Keratinocyte (primary cell): ENCODE measurements at regions not wholly inside any gene's neighbourhood (a gene's known extent, or its start where the extent isn't known, plus 50 kb on each side); places are given as distances from the start of the nearest gene placed in this dataset.
"Not testable (repeated sequence)": the region's sequence is repeated elsewhere in the genome, so short reads cannot be mapped to it uniquely, and the experiment has no call there.

ENCODE experiments used
- DNase-seq: peaks from one replicate; pipeline ENCODE4 v3.0.0-alpha.2; 2011; ENCODE audit warnings: low read depth, missing footprints, low spot score
- FAIRE-seq: peaks from 2 replicates; lab custom pipeline; 2011; peaks lifted over from hg19 to GRCh38; lab: Jason Lieb, UNC
- H2AFZ ChIP-seq: 2 replicates; pipeline ENCODE4 v1.6.0; 2012; ENCODE audit warnings: low read length, control low read depth, inconsistent platforms; ENCODE audit not compliant: control insufficient read depth
- H3K27ac ChIP-seq: 2 replicates; pipeline ENCODE4 v1.5.1; 2011; ENCODE audit warnings: low read length; ENCODE audit not compliant: control insufficient read depth, insufficient read depth
- H3K27me3 ChIP-seq: 3 replicates; pipeline ENCODE4 v1.6.0; 2011; ENCODE audit warnings: low read length; ENCODE audit not compliant: control insufficient read depth, insufficient read depth; ENCODE audit errors: extremely low read depth
- H3K36me3 ChIP-seq, 2 experiments: 2 replicates in 1 of 2; 3 replicates in 1 of 2; pipeline ENCODE4 v1.5.1; 2011; ENCODE audit warnings: low read length in 2 of 2, mild to moderate bottlenecking in 1 of 2; ENCODE audit not compliant: control insufficient read depth in 2 of 2, insufficient read depth in 2 of 2; ENCODE audit errors: extremely low read depth in 1 of 2
- H3K4me1 ChIP-seq: 3 replicates; pipeline ENCODE4 v1.5.1; 2011; ENCODE audit warnings: low read length; ENCODE audit not compliant: control insufficient read depth, insufficient read depth; ENCODE audit errors: extremely low read depth
- H3K4me2 ChIP-seq: 3 replicates; pipeline ENCODE4 v1.6.0; 2011; ENCODE audit warnings: low read depth, low read length; ENCODE audit not compliant: control insufficient read depth, insufficient read depth; ENCODE audit errors: extremely low read depth
- H3K4me3 ChIP-seq, 3 experiments: fragments of 200-600 bp in 1 of 3; sonication (generic) in 1 of 3; 2 replicates in 2 of 3; 3 replicates in 1 of 3; pipeline ENCODE4 v1.5.1; 2011 to 2016; ENCODE audit warnings: low read length in 3 of 3, mild to moderate bottlenecking in 3 of 3, control low read depth in 2 of 3, inconsistent platforms in 1 of 3, low read depth in 1 of 3, mixed read lengths in 1 of 3, mixed run types in 1 of 3, moderate library complexity in 1 of 3; ENCODE audit not compliant: control insufficient read depth in 2 of 3, insufficient read depth in 2 of 3; ENCODE audit errors: extremely low read depth in 1 of 3
- H3K79me2 ChIP-seq: 2 replicates; pipeline ENCODE4 v1.6.0; 2012; ENCODE audit warnings: low read length; ENCODE audit not compliant: control insufficient read depth, insufficient read depth
- H3K9ac ChIP-seq: 3 replicates; pipeline ENCODE4 v1.6.0; 2011; ENCODE audit warnings: low read length; ENCODE audit not compliant: control insufficient read depth, insufficient read depth; ENCODE audit errors: extremely low read depth
- H3K9me1 ChIP-seq: 3 replicates; pipeline ENCODE4 v1.6.0; 2011; ENCODE audit warnings: low read length; ENCODE audit not compliant: control insufficient read depth, insufficient read depth; ENCODE audit errors: extremely low read depth
- H3K9me3 ChIP-seq: 2 replicates; pipeline ENCODE4 v1.5.1; 2012; ENCODE audit warnings: low read depth, low read length; ENCODE audit not compliant: control insufficient read depth
- H4K20me1 ChIP-seq: 3 replicates; pipeline ENCODE4 v1.6.0; 2011; ENCODE audit warnings: low read length; ENCODE audit not compliant: control insufficient read depth, insufficient read depth; ENCODE audit errors: extremely low read depth
- CTCF ChIP-seq, 3 experiments: IDR thresholded peaks in 1 of 3; conservative IDR thresholded peaks in 1 of 3; optimal IDR thresholded peaks in 1 of 3; 2 replicates in 2 of 3; 3 replicates in 1 of 3; pipeline versions ENCODE3 to v1.5.1; 2011; ENCODE audit warnings: low read length in 3 of 3, mild to moderate bottlenecking in 3 of 3, moderate library complexity in 2 of 3, control low read depth in 1 of 3, inconsistent platforms in 1 of 3; ENCODE audit not compliant: insufficient read depth in 2 of 3; ENCODE audit errors: extremely low read depth in 1 of 3
- EZH2 ChIP-seq: IDR thresholded peaks from one replicate; pipeline ENCODE4 v1.6.1; 2012; ENCODE audit warnings: inconsistent platforms, mild to moderate bottlenecking, low read length, moderate library complexity
- dilution Hi-C: fragments of 300-500 bp; cut with MboI; formaldehyde crosslinking; loops from one replicate; pipeline ENCODE4 v1.7.0; 2020; ENCODE audit warnings: low sequenced_read_pairs; ENCODE audit not compliant: extremely low pct_ligation_motif_present

GRCh38 chr6:8855411-8855810 lies 420.1 kb upstream of the SLC35B3 start:
- H3K9ac ChIP-seq, result no peak overlapping the region
- FAIRE-seq, result no peak
- no peak overlapping the region for H3K27ac ChIP-seq
- H3K27me3 ChIP-seq, result no peaks in the 10 kb centered on the region
- TF ChIP-seq CTCF (optimal IDR thresholded peaks at IDR 0.05 in 1 of 3, IDR thresholded peaks at IDR 0.05 in 1 of 3, conservative IDR thresholded peaks at IDR 0.05 in 1 of 3; ENCODE audit: extremely low read depth in 1 of 3, insufficient read depth in 2 of 3, low read length in 3 of 3) (no peak), EZH2 (no peak)
- no peak for DNase-seq
- no peaks in the 10 kb centered on the region for H3K9me3 ChIP-seq
- no peak overlapping the region for H2AFZ ChIP-seq
- no peaks in the 10 kb centered on the region for H3K36me3 ChIP-seq
- no peak overlapping the region for H3K4me3 ChIP-seq
- H3K4me2 ChIP-seq, result no peak overlapping the region
- dilution Hi-C loops, result no loop called here
- H3K79me2 ChIP-seq, result no peaks in the 10 kb centered on the region
- no peaks in the 10 kb centered on the region for H4K20me1 ChIP-seq
- no peaks in the 10 kb centered on the region for H3K4me1 ChIP-seq
- H3K9me1 ChIP-seq, result no peaks in the 10 kb centered on the region

- TF ChIP-seq CTCF (optimal IDR thresholded peaks at IDR 0.05 in 1 of 3, IDR thresholded peaks at IDR 0.05 in 1 of 3, conservative IDR thresholded peaks at IDR 0.05 in 1 of 3; ENCODE audit: extremely low read depth in 1 of 3, insufficient read depth in 2 of 3, low read length in 3 of 3), result no peak
- no peak for TF ChIP-seq EZH2
- DNase-seq, result no peak
- dilution Hi-C loops, result no loop called here
- no peak overlapping the region for H3K9ac ChIP-seq
- no peak overlapping the region for H3K4me2 ChIP-seq
- no peak overlapping the region for H3K27ac ChIP-seq
- H3K9me3 ChIP-seq, result no peaks in the 10 kb centered on the region
- no peaks in the 10 kb centered on the region for H3K79me2 ChIP-seq
- H3K4me3 ChIP-seq, result no peak overlapping the region
- H2AFZ ChIP-seq, result no peak overlapping the region
- H3K4me1 ChIP-seq, result no peaks in the 10 kb centered on the region
- no peak for FAIRE-seq
- H4K20me1 ChIP-seq, result no peaks in the 10 kb centered on the region
- no peaks in the 10 kb centered on the region for H3K36me3 ChIP-seq
- H3K27me3 ChIP-seq, result no peaks in the 10 kb centered on the region
- no peaks in the 10 kb centered on the region for H3K9me1 ChIP-seq
Measured at GRCh38 chr6:8852332-8852731, 417.0 kb upstream of the SLC35B3 start.

GRCh38 chr6:8846680-8847079 lies 411.3 kb upstream of the SLC35B3 start:
- H3K9me1 ChIP-seq, H3K27me3 ChIP-seq, H3K79me2 ChIP-seq, H4K20me1 ChIP-seq, H3K4me3 ChIP-seq, H3K36me3 ChIP-seq, H3K4me2 ChIP-seq, H2AFZ ChIP-seq, FAIRE-seq, H3K9me3 ChIP-seq, H3K4me1 ChIP-seq, H3K9ac ChIP-seq, dilution Hi-C loops, DNase-seq, H3K27ac ChIP-seq: not testable (repeated sequence)
